HFFc6 (cell line): ENCODE measurements at regions not wholly inside any gene's neighbourhood (a gene's known extent, or its start where the extent isn't known, plus 50 kb on each side); places are given as distances from the start of the nearest gene placed in this dataset.

Experiments
- DNase-seq: peaks from one replicate; pipeline ENCODE4 v3.0.0-alpha.2; 2018
- H3K27ac Mint-ChIP-seq: 2 replicates; pipeline ENCODE4 v1.8.0; 2020; ENCODE audit warnings: mild to moderate bottlenecking, mixed read lengths
- H3K27me3 Mint-ChIP-seq: 2 replicates; pipeline ENCODE4 v1.8.0; 2021; ENCODE audit warnings: mild to moderate bottlenecking, moderate library complexity, mixed read lengths; ENCODE audit not compliant: insufficient read depth
- H3K36me3 Mint-ChIP-seq: 2 replicates; pipeline ENCODE4 v1.8.0; 2021; ENCODE audit warnings: low read depth, mixed read lengths
- H3K4me1 Mint-ChIP-seq: 2 replicates; pipeline ENCODE4 v1.8.0; 2020; ENCODE audit warnings: low read depth, mixed read lengths
- H3K4me3 Mint-ChIP-seq: 2 replicates; pipeline ENCODE4 v1.8.0; 2020; ENCODE audit warnings: mild to moderate bottlenecking, moderate library complexity, mixed read lengths
- H3K9me3 Mint-ChIP-seq: 2 replicates; pipeline ENCODE4 v1.8.0; 2020; ENCODE audit warnings: mild to moderate bottlenecking, mixed read lengths
- CTCF ChIP-seq: fragments of 200-600 bp; sonication (generic); IDR thresholded peaks from 2 replicates; pipeline ENCODE4 v1.5.0; 2021; ENCODE audit warnings: antibody characterized with exemption, mild to moderate bottlenecking

- H3K36me3 Mint-ChIP-seq = no peaks in the 10 kb centered on the region
- no peak for TF ChIP-seq CTCF
- H3K27me3 Mint-ChIP-seq = no peaks in the 10 kb centered on the region; the same call in none of the 2 replicates
- H3K27ac Mint-ChIP-seq = no peak overlapping the region
- DNase-seq = no peak
- no peaks in the 10 kb centered on the region for H3K9me3 Mint-ChIP-seq
- peaks cover 16% of the 10 kb centered on the region for H3K4me1 Mint-ChIP-seq
- no peak overlapping the region for H3K4me3 Mint-ChIP-seq
Measured at GRCh38 chr5:128684961-128685360, 146.9 kb upstream of the FBN2 start.

GRCh38 chr5:128687930-128688329 lies 149.9 kb upstream of the FBN2 start:
- Mint-ChIP-seq H3K9me3 (peaks cover 3% of the 10 kb centered on the region; the same call in 1 of the 2 replicates), H3K27ac (no peak overlapping the region), H3K4me1 (no peaks in the 10 kb centered on the region), H3K36me3 (no peaks in the 10 kb centered on the region), H3K4me3 (no peak overlapping the region), H3K27me3 (no peaks in the 10 kb centered on the region; the same call in none of the 2 replicates)
- no peak for TF ChIP-seq CTCF
- no peak for DNase-seq

GRCh38 chr5:128693764-128694163 lies 155.7 kb upstream of the FBN2 start:
- Mint-ChIP-seq H3K36me3 (no peaks in the 10 kb centered on the region), H3K4me3 (no peak overlapping the region), H3K27me3 (no peaks in the 10 kb centered on the region; the same call in none of the 2 replicates), H3K27ac (no peak overlapping the region), H3K4me1 (peaks cover 4% of the 10 kb centered on the region; the same call in 1 of the 2 replicates), H3K9me3 (peaks cover 3% of the 10 kb centered on the region; the same call in 1 of the 2 replicates)
- DNase-seq = peak; percentile 5
- TF ChIP-seq CTCF = no peak

GRCh38 chr5:128695791-128696530 lies 157.9 kb upstream of the FBN2 start:
- Mint-ChIP-seq H3K27me3 (no peaks in the 10 kb centered on the region; the same call in none of the 2 replicates), H3K27ac (no peak overlapping the region), H3K4me3 (no peak overlapping the region), H3K4me1 (peaks cover 4% of the 10 kb centered on the region; the same call in 1 of the 2 replicates), H3K9me3 (no peaks in the 10 kb centered on the region), H3K36me3 (no peaks in the 10 kb centered on the region)
- TF ChIP-seq CTCF = peak; percentile 72
- peak; percentile 12 for DNase-seq

- Mint-ChIP-seq H3K4me1 (no peaks in the 10 kb centered on the region; the same call in 1 of the 2 replicates), H3K4me3 (no peak overlapping the region), H3K27me3 (no peaks in the 10 kb centered on the region; the same call in 1 of the 2 replicates), H3K27ac (no peak overlapping the region), H3K9me3 (no peaks in the 10 kb centered on the region), H3K36me3 (no peaks in the 10 kb centered on the region)
- DNase-seq = no peak
- TF ChIP-seq CTCF = no peak
Measured at GRCh38 chr5:128701301-128701700, 163.3 kb upstream of the FBN2 start.
